ENCODE measurements at regions not wholly inside any gene's neighbourhood (a gene's known extent, or its start where the extent isn't known, plus 50 kb on each side); places are given as distances from the start of the nearest gene placed in this dataset.

DNA sequence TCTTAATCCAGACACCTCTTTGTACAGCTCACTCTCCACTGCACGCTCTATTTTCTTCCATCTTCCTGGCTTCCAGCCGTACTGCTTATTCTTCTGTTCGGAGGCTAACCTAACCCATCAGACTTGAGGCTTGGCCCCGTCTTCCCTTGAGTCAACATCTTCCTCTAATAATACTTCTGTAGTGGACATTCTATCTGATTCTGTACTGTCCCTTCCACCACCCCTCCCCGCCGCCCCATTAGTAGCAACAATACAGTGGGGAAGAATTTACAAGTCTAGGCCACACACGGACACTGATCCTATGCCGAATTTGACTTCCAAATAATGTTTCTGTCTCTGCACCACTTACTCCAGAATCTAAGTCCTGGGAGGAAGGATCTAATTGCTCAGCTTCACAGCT, 86.0 kb upstream of the TNRC6A start:
- TF ChIP-seq POLR2A (IDR thresholded peaks at IDR 0.05; ENCODE audit: low read length): no peak
- no peak for TF ChIP-seq GATA1 (IDR thresholded peaks at IDR 0.05; ENCODE audit: low read depth, low read length)
